ENCODE measurements at regions not wholly inside any gene's neighbourhood (a gene's known extent, or its start where the extent isn't known, plus 50 kb on each side); places are given as distances from the start of the nearest gene placed in this dataset.
"Not testable (repeated sequence)": the region's sequence is repeated elsewhere in the genome, so short reads cannot be mapped to it uniquely, and the experiment has no call there.

DNA sequence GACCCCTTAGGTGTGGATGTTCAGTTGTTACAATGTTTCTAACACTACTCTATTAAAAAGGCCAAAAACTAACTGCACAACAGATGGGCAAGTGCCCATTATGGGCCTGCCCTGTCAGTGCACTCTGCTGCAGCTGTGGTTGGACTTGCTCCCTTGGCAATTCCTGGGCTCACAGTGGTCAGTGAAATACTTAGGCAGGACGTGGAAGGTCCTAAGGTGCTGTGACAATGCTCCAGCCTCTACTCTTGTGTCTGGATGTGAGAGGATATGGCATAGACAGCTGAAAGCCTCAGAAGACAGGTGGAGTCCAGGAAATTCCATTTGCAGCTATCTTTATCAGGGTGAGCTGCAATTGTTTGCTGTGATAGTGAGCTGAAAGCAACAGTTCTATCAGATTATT is 136.5 kb upstream of the OLIG3 start:
- TF ChIP-seq FOXP2 (optimal IDR thresholded peaks at IDR 0.05; ENCODE audit: control extremely low read depth, extremely low read length, insufficient read depth) (no peak), EZH2 (IDR thresholded peaks at IDR 0.05) (no peak), POLR2AphosphoS5 (IDR thresholded peaks at IDR 0.05; ENCODE audit: borderline replicate concordance, low read depth, low read length) (no peak)
- Histone ChIP-seq H3K27ac (no peak overlapping the region), H3K9ac (ENCODE audit: insufficient read length) (no peak overlapping the region), H3K9me3 (ENCODE audit: low read depth, low read length) (no peaks in the 10 kb centered on the region), H3K36me3 (ENCODE audit: insufficient read depth, low read length) (no peaks in the 10 kb centered on the region), H3K4me3 (no peak overlapping the region)
- DNase-seq (ENCODE audit: low read depth, low spot score): no peak

GRCh38 chr6:137631323-137631722 is 137.1 kb upstream of the OLIG3 start:
- Histone ChIP-seq H3K9me3 (ENCODE audit: low read depth, low read length) (no peaks in the 10 kb centered on the region), H3K4me3 (no peak overlapping the region), H3K9ac (ENCODE audit: insufficient read length) (no peak overlapping the region), H3K27ac (no peak overlapping the region), H3K36me3 (ENCODE audit: insufficient read depth, low read length) (no peaks in the 10 kb centered on the region)
- TF ChIP-seq EZH2 (IDR thresholded peaks at IDR 0.05) (no peak), FOXP2 (optimal IDR thresholded peaks at IDR 0.05; ENCODE audit: control extremely low read depth, extremely low read length, insufficient read depth) (no peak), POLR2AphosphoS5 (IDR thresholded peaks at IDR 0.05; ENCODE audit: borderline replicate concordance, low read depth, low read length) (no peak)
- no peak for DNase-seq (ENCODE audit: low read depth, low spot score)

DNA sequence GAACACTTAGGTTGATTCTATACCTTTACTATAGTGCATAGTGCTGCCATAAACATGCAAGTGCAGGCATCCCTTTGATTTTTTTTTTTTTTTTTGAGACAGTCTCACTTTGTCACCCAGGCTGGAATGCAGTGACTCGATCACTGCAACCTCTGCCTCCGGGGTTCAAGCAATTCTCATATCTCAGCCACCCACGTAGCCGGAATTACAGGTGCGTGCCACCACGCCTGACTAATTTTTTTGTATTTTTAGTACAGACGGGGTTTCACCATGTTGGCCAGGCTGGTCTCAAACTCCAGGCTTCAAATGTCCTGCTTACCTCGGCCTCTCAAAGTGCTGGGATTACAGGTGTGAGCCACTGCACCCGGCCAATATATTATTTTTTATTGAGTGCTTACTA is 140.0 kb upstream of the OLIG3 start:
- H3K9ac ChIP-seq (ENCODE audit: insufficient read length); H3K9me3 ChIP-seq (ENCODE audit: low read depth, low read length); H3K36me3 ChIP-seq (ENCODE audit: insufficient read depth, low read length); H3K4me3 ChIP-seq; H3K27ac ChIP-seq; DNase-seq (ENCODE audit: low read depth, low spot score): not testable (repeated sequence)

- Histone ChIP-seq H3K27ac (peak overlapping the region; percentile 91), H3K4me3 (peak overlapping the region; percentile 64), H3K9ac (ENCODE audit: insufficient read length) (no peak overlapping the region), H3K36me3 (ENCODE audit: insufficient read depth, low read length) (no peaks in the 10 kb centered on the region), H3K9me3 (ENCODE audit: low read depth, low read length) (no peaks in the 10 kb centered on the region)
- DNase-seq (ENCODE audit: low read depth, low spot score): peak; percentile 95
- no peak for TF ChIP-seq EZH2 (IDR thresholded peaks at IDR 0.05)
- no peak for TF ChIP-seq FOXP2 (optimal IDR thresholded peaks at IDR 0.05; ENCODE audit: control extremely low read depth, extremely low read length, insufficient read depth)
- TF ChIP-seq POLR2AphosphoS5 (IDR thresholded peaks at IDR 0.05; ENCODE audit: borderline replicate concordance, low read depth, low read length): no peak
These were observed 142.9 kb upstream of the OLIG3 start for GRCh38 chr6:137637121-137637520.

DNA sequence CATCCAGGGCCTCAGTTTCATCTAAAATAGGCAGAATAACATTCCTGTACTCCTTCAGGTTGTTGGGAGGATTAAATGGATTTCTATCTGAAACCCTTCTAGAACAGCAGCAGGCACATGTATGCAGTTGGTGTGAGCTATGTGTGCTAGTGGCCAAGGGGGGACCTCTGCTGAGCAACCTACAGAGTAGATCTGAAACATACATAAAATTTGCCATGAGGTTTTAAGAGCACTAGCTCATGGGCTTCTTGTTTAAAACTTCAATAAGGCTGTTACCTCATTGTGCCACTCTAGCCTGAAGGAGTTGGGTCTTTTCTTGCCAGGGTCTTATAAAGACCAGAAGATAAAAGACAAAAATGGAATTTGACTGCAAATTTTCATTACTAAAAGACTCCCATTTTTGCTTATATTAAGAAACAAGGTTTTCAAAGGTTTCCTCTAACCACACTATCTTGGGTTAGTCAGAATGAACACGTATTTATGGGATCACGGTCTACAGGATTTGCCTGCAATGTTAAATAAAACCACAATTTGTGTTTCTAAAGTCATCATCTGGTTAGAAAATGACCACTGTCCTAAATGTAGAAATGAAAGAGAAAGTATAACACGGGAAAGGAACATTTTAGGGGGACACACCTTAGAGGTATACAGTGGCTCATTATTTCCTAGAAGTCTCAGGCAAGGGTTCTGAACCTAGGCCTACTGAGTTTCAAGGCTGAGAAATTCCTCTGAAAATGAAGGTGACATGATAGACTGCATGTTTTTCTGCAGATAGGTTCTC is 144.9 kb upstream of the OLIG3 start:
- Histone ChIP-seq H3K9ac (ENCODE audit: insufficient read length) (no peak overlapping the region), H3K4me3 (no peak overlapping the region), H3K36me3 (ENCODE audit: insufficient read depth, low read length) (no peaks in the 10 kb centered on the region), H3K9me3 (ENCODE audit: low read depth, low read length) (no peaks in the 10 kb centered on the region), H3K27ac (peak overlapping the region; percentile 20)
- no peak for DNase-seq (ENCODE audit: low read depth, low spot score)
- TF ChIP-seq EZH2 (IDR thresholded peaks at IDR 0.05) (no peak), POLR2AphosphoS5 (IDR thresholded peaks at IDR 0.05; ENCODE audit: borderline replicate concordance, low read depth, low read length) (no peak), FOXP2 (optimal IDR thresholded peaks at IDR 0.05; ENCODE audit: control extremely low read depth, extremely low read length, insufficient read depth) (no peak)

DNA sequence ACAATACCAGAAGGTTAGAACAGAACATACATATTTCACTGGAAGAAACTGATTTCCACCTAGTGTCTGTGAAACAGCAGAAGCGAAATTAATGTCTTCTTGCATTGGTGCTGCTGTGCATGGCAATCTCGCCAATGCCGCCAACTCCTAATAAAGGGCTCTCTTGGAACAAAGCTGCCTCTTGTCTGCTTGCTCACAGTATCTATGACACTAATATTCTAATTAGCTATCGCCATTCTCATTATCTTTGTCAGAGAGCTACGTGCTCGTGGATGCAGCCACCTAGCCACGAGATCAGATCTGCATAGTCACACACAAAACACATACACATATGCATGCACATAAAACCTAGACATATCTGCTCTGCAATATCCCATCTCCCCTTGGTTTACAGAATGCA is 145.9 kb upstream of the OLIG3 start:
- Histone ChIP-seq H3K36me3 (ENCODE audit: insufficient read depth, low read length) (no peaks in the 10 kb centered on the region), H3K9me3 (ENCODE audit: low read depth, low read length) (no peaks in the 10 kb centered on the region), H3K27ac (no peak overlapping the region), H3K9ac (ENCODE audit: insufficient read length) (no peak overlapping the region), H3K4me3 (no peak overlapping the region)
- no peak for DNase-seq (ENCODE audit: low read depth, low spot score)
- TF ChIP-seq EZH2 (IDR thresholded peaks at IDR 0.05): no peak
- TF ChIP-seq POLR2AphosphoS5 (IDR thresholded peaks at IDR 0.05; ENCODE audit: borderline replicate concordance, low read depth, low read length): no peak
- no peak for TF ChIP-seq FOXP2 (optimal IDR thresholded peaks at IDR 0.05; ENCODE audit: control extremely low read depth, extremely low read length, insufficient read depth)

GRCh38 chr6:137641474-137642077 is 147.4 kb upstream of the OLIG3 start:
- Histone ChIP-seq H3K9me3 (ENCODE audit: low read depth, low read length) (no peaks in the 10 kb centered on the region), H3K4me3 (0 out of 2 replicates have a peak overlapping the region, but pooled peaks have one; percentile 1), H3K27ac (no peak overlapping the region), H3K9ac (ENCODE audit: insufficient read length) (no peak overlapping the region), H3K36me3 (ENCODE audit: insufficient read depth, low read length) (no peaks in the 10 kb centered on the region)
- TF ChIP-seq POLR2AphosphoS5 (IDR thresholded peaks at IDR 0.05; ENCODE audit: borderline replicate concordance, low read depth, low read length): no peak
- no peak for TF ChIP-seq EZH2 (IDR thresholded peaks at IDR 0.05)
- TF ChIP-seq FOXP2 (optimal IDR thresholded peaks at IDR 0.05; ENCODE audit: control extremely low read depth, extremely low read length, insufficient read depth): no peak
- DNase-seq (ENCODE audit: low read depth, low spot score): peak; percentile 63

GRCh38 chr6:137643210-137643609 is 149.0 kb upstream of the OLIG3 start:
- H3K36me3 ChIP-seq (ENCODE audit: insufficient read depth, low read length); H3K27ac ChIP-seq; DNase-seq (ENCODE audit: low read depth, low spot score); H3K9ac ChIP-seq (ENCODE audit: insufficient read length); H3K9me3 ChIP-seq (ENCODE audit: low read depth, low read length); H3K4me3 ChIP-seq: not testable (repeated sequence)

- not testable (repeated sequence) for H3K36me3 ChIP-seq (ENCODE audit: insufficient read depth, low read length); H3K9me3 ChIP-seq (ENCODE audit: low read depth, low read length); DNase-seq (ENCODE audit: low read depth, low spot score); H3K9ac ChIP-seq (ENCODE audit: insufficient read length); H3K4me3 ChIP-seq; H3K27ac ChIP-seq
These were observed 149.4 kb upstream of the OLIG3 start for GRCh38 chr6:137643644-137644043.
